DOHH2 (cell line): ENCODE measurements at regions not wholly inside any gene's neighbourhood (a gene's known extent, or its start where the extent isn't known, plus 50 kb on each side); places are given as distances from the start of the nearest gene placed in this dataset.

Experiments
- H3F3A ChIP-seq: fragments of 200-600 bp; sonication (generic), shearing (Covaris generic); 2 replicates; pipeline ENCODE4 v1.6.0; 2016; ENCODE audit warnings: antibody characterized with exemption, mild to moderate bottlenecking; ENCODE audit not compliant: control insufficient read depth, insufficient read depth
- H3K27ac ChIP-seq: fragments of 200-600 bp; sonication (generic); 2 replicates; pipeline ENCODE4 v1.5.1; 2014; ENCODE audit warnings: low read depth, mild to moderate bottlenecking, low read length, moderate library complexity
- H3K27me3 ChIP-seq: fragments of 200-600 bp; sonication (generic); 2 replicates; pipeline ENCODE4 v1.6.1; 2014; ENCODE audit warnings: mild to moderate bottlenecking, low read length, mixed read lengths; ENCODE audit not compliant: control insufficient read depth
- H3K36me3 ChIP-seq: fragments of 200-600 bp; sonication (generic); 2 replicates; pipeline ENCODE4 v1.6.1; 2014; ENCODE audit warnings: mild to moderate bottlenecking, low read length, moderate library complexity, mixed read lengths; ENCODE audit not compliant: control insufficient read depth
- H3K4me1 ChIP-seq: fragments of 200-600 bp; sonication (generic); 2 replicates; pipeline ENCODE4 v1.6.1; 2014; ENCODE audit warnings: mild to moderate bottlenecking, low read length, mixed read lengths; ENCODE audit not compliant: control insufficient read depth
- H3K4me2 ChIP-seq: fragments of 200-600 bp; sonication (generic); 2 replicates; pipeline ENCODE4 v1.6.0; 2014; ENCODE audit warnings: mild to moderate bottlenecking, low read length, moderate library complexity
- H3K4me3 ChIP-seq: fragments of 200-600 bp; sonication (generic); 2 replicates; pipeline ENCODE4 v1.5.1; 2014; ENCODE audit warnings: mild to moderate bottlenecking, low read length, mixed read lengths
- H3K79me2 ChIP-seq: fragments of 200-600 bp; sonication (generic); 2 replicates; pipeline ENCODE4 v1.6.1; 2014; ENCODE audit warnings: mild to moderate bottlenecking, low read length, mixed read lengths; ENCODE audit not compliant: control insufficient read depth
- H3K9me2 ChIP-seq: fragments of 200-600 bp; sonication (generic); replicated peaks from 2 replicates; pipeline ENCODE4 v1.6.1; 2014; ENCODE audit warnings: mild to moderate bottlenecking, low read length, mixed read lengths; ENCODE audit not compliant: control insufficient read depth
- H3K9me3 ChIP-seq: fragments of 200-600 bp; sonication (generic); 2 replicates; pipeline ENCODE4 v1.6.1; 2014; ENCODE audit warnings: antibody characterized with exemption, low read length, mixed read lengths; ENCODE audit not compliant: control insufficient read depth, insufficient read depth
- H4K20me1 ChIP-seq: fragments of 200-600 bp; sonication (generic); 2 replicates; pipeline ENCODE4 v1.6.0; 2014; ENCODE audit warnings: low read depth, mild to moderate bottlenecking, antibody characterized with exemption, low read length, moderate library complexity; ENCODE audit not compliant: control insufficient read depth, insufficient read depth
- CTCF ChIP-seq: fragments of 200-600 bp; sonication (generic); IDR thresholded peaks from one replicate; pipeline ENCODE4 v1.5.1; 2014; ENCODE audit warnings: antibody characterized with exemption, mild to moderate bottlenecking, low read depth, low read length; ENCODE audit not compliant: poor library complexity, severe bottlenecking
- EZH2phosphoT487 ChIP-seq: fragments of 200-600 bp; sonication (generic); IDR thresholded peaks from 2 replicates; pipeline ENCODE4 v1.6.1; 2017; ENCODE audit warnings: borderline replicate concordance, mild to moderate bottlenecking, antibody characterized with exemption, low read length, moderate library complexity, mixed read lengths

DNA sequence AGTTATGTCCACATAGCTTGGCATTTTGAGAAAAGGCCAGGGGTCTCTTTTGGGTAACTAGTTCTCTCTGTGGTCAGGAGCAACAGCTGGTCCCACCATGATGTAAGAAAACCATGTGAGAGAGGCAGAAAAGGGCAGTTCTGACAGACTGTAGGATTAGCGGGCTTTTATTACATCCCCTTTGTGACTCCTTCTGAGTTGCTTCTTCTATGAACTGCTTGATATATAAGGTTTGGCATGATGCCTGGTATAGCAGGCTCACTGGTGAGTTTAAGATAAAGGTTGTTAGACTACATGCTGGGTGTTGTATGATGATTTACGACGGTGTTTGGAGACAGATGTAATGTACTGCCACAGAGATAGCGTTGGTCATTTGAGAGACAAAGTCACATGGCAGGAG is 2308.1 kb upstream of the AGA start:
- no peaks in the 10 kb centered on the region for H3K27me3 ChIP-seq
- H3F3A ChIP-seq: no peaks in the 10 kb centered on the region
- no peaks in the 10 kb centered on the region for H3K9me2 ChIP-seq
- H3K4me3 ChIP-seq: no peak overlapping the region
- no peaks in the 10 kb centered on the region for H3K79me2 ChIP-seq
- H3K27ac ChIP-seq: no peak overlapping the region
- H3K36me3 ChIP-seq: no peaks in the 10 kb centered on the region
- H4K20me1 ChIP-seq: no peaks in the 10 kb centered on the region
- no peak overlapping the region for H3K4me2 ChIP-seq
- H3K4me1 ChIP-seq: no peaks in the 10 kb centered on the region
- H3K9me3 ChIP-seq: no peaks in the 10 kb centered on the region
- TF ChIP-seq CTCF (no peak), EZH2phosphoT487 (no peak)

- Histone ChIP-seq H3K36me3 (no peaks in the 10 kb centered on the region), H3K9me2 (no peaks in the 10 kb centered on the region), H3K27ac (no peak overlapping the region), H4K20me1 (no peaks in the 10 kb centered on the region), H3F3A (no peaks in the 10 kb centered on the region), H3K9me3 (no peaks in the 10 kb centered on the region), H3K27me3 (no peaks in the 10 kb centered on the region), H3K4me1 (no peaks in the 10 kb centered on the region), H3K4me3 (no peak overlapping the region), H3K4me2 (no peak overlapping the region), H3K79me2 (no peaks in the 10 kb centered on the region)
- no peak for TF ChIP-seq EZH2phosphoT487
- TF ChIP-seq CTCF: no peak
Measured at GRCh38 chr4:179751669-179752068, 2309.4 kb upstream of the AGA start.

DNA sequence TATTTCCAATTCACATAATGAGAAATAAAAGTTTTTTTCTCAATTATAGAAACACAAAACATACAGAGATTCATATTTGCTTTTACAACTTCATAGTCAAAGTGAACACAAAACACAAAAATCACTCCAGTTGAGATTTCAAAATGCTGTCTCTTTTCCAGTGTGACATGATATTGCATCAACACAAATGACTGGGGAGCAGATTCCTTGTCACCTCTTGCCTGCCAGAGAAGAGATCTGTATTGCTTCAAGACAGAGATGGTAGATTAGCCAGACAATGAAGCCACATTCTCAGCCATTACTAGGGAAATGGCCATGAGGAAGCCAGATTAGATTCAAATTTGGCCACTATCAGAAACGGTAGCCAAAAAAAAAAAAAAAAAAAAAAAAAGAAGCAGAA is 2313.1 kb upstream of the AGA start:
- H3K9me3 ChIP-seq: no peaks in the 10 kb centered on the region
- H4K20me1 ChIP-seq: no peaks in the 10 kb centered on the region
- H3F3A ChIP-seq: no peaks in the 10 kb centered on the region
- no peak overlapping the region for H3K4me3 ChIP-seq
- no peaks in the 10 kb centered on the region for H3K4me1 ChIP-seq
- no peak overlapping the region for H3K27ac ChIP-seq
- TF ChIP-seq CTCF: no peak
- TF ChIP-seq EZH2phosphoT487: no peak
- no peaks in the 10 kb centered on the region for H3K27me3 ChIP-seq
- no peaks in the 10 kb centered on the region for H3K36me3 ChIP-seq
- no peaks in the 10 kb centered on the region for H3K79me2 ChIP-seq
- H3K9me2 ChIP-seq: no peaks in the 10 kb centered on the region
- no peak overlapping the region for H3K4me2 ChIP-seq

- H3K4me1 ChIP-seq: no peaks in the 10 kb centered on the region
- H3K79me2 ChIP-seq: no peaks in the 10 kb centered on the region
- no peaks in the 10 kb centered on the region for H3K36me3 ChIP-seq
- no peaks in the 10 kb centered on the region for H3K9me2 ChIP-seq
- H3F3A ChIP-seq: no peaks in the 10 kb centered on the region
- TF ChIP-seq CTCF: no peak
- no peak for TF ChIP-seq EZH2phosphoT487
- H3K4me2 ChIP-seq: no peak overlapping the region
- H3K27me3 ChIP-seq: no peaks in the 10 kb centered on the region
- H3K4me3 ChIP-seq: no peak overlapping the region
- no peaks in the 10 kb centered on the region for H3K9me3 ChIP-seq
- no peak overlapping the region for H3K27ac ChIP-seq
- H4K20me1 ChIP-seq: no peaks in the 10 kb centered on the region
Measured at GRCh38 chr4:179757641-179758040, 2315.4 kb upstream of the AGA start.
